Uterus (tissue), 3 donors: ENCODE measurements at regions not wholly inside any gene's neighbourhood (a gene's known extent, or its start where the extent isn't known, plus 50 kb on each side); places are given as distances from the start of the nearest gene placed in this dataset.
A peak's percentile ranks its signal among the peaks of the same experiment; 100 is the strongest.

Source experiments
- DNase-seq, 2 donors: peaks; one replicate each; pipeline ENCODE4 v3.0.0-alpha.2; 2019 to 2020
- H3K27ac ChIP-seq, 2 donors: fragments of 200-600 bp; sonication (generic); 1 replicate in 1 of 2; 2 replicates in 1 of 2; pipeline ENCODE4 v1.5.1; 2016 to 2018
- H3K27me3 ChIP-seq, 2 donors: fragments of 200-600 bp; sonication (generic); one replicate each; pipeline ENCODE4 v1.5.1; 2018 to 2019; ENCODE audit warnings: control low read depth in 1 of 2
- H3K36me3 ChIP-seq, 2 donors: fragments of 200-600 bp; sonication (generic); one replicate each; pipeline ENCODE4 v1.5.1; 2019; ENCODE audit warnings: control low read depth in 1 of 2
- H3K4me1 ChIP-seq, 2 donors: fragments of 200-600 bp; sonication (generic); one replicate each; pipeline ENCODE4 v1.5.1; 2018 to 2019; ENCODE audit warnings: control low read depth in 1 of 2
- H3K4me3 ChIP-seq, 2 donors: fragments of 200-600 bp; sonication (generic); 1 replicate in 1 of 2; 2 replicates in 1 of 2; pipeline ENCODE4 v1.5.1; 2018 to 2019; ENCODE audit warnings: mild to moderate bottlenecking in 1 of 2
- H3K9me3 ChIP-seq, 2 donors: fragments of 200-600 bp; sonication (generic); one replicate each; pipeline ENCODE4 v1.5.1; 2019; ENCODE audit warnings: control low read depth in 1 of 2
- POLR2A ChIP-seq, 2 donors: fragments of 450-650 bp; IDR thresholded peaks; one replicate each; pipeline ENCODE4 v1.6.1; 2016; ENCODE audit warnings: antibody characterized with exemption in 2 of 2, mild to moderate bottlenecking in 1 of 2, moderate library complexity in 1 of 2
- intact Hi-C: fragments of 100-400 bp; cut with DNase I; formaldehyde crosslinking; loops from one replicate; pipeline ENCODE4 v1.15.1; 2023; ENCODE audit warnings: low total_unique reads
- TF ChIP-seq, protein P1 (sequence below), 4 experiments: fragments of 200-600 bp in 2 of 4; fragments of 450-650 bp in 2 of 4; sonication (generic) in 2 of 4; IDR thresholded peaks; one replicate each; pipeline ENCODE4 v1.5.1; 2016 to 2019; ENCODE audit warnings: antibody characterized with exemption in 4 of 4, mild to moderate bottlenecking in 2 of 4, moderate library complexity in 1 of 4
- donor health status: DM: yes; HTN: yes; CAD: no.

GRCh38 chr4:79044141-79044659 lies 105.0 kb upstream of the PAQR3 start:
- intact Hi-C loops, result no loop called here
- DNase-seq, result no peak
- H3K9me3 ChIP-seq, result no peaks in the 10 kb centered on the region
- no peak overlapping the region for H3K27ac ChIP-seq
- peaks cover 0 to 4% of the 10 kb centered on the region in 2 donors for H3K36me3 ChIP-seq
- no peak overlapping the region for H3K4me3 ChIP-seq
- no peaks in the 10 kb centered on the region for H3K27me3 ChIP-seq
- no peaks in the 10 kb centered on the region for H3K4me1 ChIP-seq
- TF ChIP-seq, protein P1, sequence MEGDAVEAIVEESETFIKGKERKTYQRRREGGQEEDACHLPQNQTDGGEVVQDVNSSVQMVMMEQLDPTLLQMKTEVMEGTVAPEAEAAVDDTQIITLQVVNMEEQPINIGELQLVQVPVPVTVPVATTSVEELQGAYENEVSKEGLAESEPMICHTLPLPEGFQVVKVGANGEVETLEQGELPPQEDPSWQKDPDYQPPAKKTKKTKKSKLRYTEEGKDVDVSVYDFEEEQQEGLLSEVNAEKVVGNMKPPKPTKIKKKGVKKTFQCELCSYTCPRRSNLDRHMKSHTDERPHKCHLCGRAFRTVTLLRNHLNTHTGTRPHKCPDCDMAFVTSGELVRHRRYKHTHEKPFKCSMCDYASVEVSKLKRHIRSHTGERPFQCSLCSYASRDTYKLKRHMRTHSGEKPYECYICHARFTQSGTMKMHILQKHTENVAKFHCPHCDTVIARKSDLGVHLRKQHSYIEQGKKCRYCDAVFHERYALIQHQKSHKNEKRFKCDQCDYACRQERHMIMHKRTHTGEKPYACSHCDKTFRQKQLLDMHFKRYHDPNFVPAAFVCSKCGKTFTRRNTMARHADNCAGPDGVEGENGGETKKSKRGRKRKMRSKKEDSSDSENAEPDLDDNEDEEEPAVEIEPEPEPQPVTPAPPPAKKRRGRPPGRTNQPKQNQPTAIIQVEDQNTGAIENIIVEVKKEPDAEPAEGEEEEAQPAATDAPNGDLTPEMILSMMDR (IDR thresholded peaks at IDR 0.05), result no peak
- no peak for TF ChIP-seq POLR2A (IDR thresholded peaks at IDR 0.05)

GRCh38 chr4:79043138-79043537 lies 103.9 kb upstream of the PAQR3 start:
- no peak for DNase-seq
- H3K27ac ChIP-seq, result no peak overlapping the region
- intact Hi-C loops, result no loop called here
- H3K27me3 ChIP-seq, result no peaks in the 10 kb centered on the region
- peaks cover 0 to 4% of the 10 kb centered on the region in 2 donors for H3K36me3 ChIP-seq
- H3K4me3 ChIP-seq, result no peak overlapping the region
- no peaks in the 10 kb centered on the region for H3K4me1 ChIP-seq
- TF ChIP-seq POLR2A (IDR thresholded peaks at IDR 0.05), result no peak
- TF ChIP-seq, protein P1 (IDR thresholded peaks at IDR 0.05), result no peak
- no peaks in the 10 kb centered on the region for H3K9me3 ChIP-seq

DNA sequence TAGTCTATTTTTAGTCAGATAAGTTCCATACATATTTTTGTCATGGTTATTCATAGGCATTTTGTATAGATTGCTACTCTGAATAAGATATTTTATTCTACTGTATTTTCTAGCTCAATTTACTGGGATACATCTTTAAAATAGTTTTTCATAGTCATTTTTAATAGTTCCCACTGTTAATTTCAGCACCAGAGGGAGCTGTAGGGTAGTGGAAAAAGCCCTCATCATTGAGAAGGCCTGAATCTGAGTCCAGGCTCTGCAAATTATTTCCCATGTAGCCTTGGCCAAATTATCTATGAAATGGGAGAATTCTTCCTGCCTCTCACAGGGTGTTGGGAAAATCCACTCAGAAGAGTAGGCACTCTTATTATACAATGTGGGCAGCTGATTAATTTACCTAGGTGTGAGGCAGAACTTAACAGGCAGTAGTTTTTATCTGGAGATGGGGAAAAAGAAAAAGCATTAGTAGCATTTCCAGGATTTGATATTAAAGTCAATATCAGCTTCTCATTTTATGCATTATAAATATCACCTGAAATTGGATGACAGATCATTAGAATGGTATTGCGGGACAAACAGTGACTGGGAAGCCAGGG lies 102.9 kb upstream of the PAQR3 start:
- Histone ChIP-seq H3K36me3 (peaks cover 0 to 4% of the 10 kb centered on the region in 2 donors), H3K27me3 (no peaks in the 10 kb centered on the region), H3K9me3 (no peaks in the 10 kb centered on the region), H3K27ac (no peak overlapping the region), H3K4me1 (no peaks in the 10 kb centered on the region), H3K4me3 (no peak overlapping the region)
- TF ChIP-seq, protein P1 (IDR thresholded peaks at IDR 0.05), result peak; percentile 31 to 53 (median 42)
- no peak for TF ChIP-seq POLR2A (IDR thresholded peaks at IDR 0.05)
- DNase-seq, result peak in 1 of 2 donors; percentile 25
- intact Hi-C loops, result no loop called here

DNA sequence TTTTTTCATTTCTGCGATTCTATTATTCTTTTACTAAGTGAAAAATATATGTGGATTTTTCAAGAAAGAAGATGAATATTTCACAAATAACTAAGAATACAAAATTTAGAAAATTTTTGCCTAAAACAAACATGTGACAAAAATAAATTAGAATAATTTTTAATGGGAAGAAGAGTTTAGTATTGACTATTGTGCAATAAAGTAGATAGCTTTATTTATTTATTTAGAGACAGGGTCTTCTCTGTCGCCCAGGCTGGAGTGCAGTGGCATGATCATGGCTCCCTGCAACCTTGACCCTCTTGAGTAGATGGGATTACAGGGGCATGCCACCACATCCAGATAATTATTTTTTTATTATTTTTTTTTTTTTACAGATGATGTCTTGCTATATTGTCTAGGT lies 95.3 kb upstream of the PAQR3 start:
- no peak for DNase-seq
- no peaks in the 10 kb centered on the region for H3K27me3 ChIP-seq
- intact Hi-C loops, result no loop called here
- no peak for TF ChIP-seq POLR2A (IDR thresholded peaks at IDR 0.05)
- TF ChIP-seq, protein P1 (IDR thresholded peaks at IDR 0.05), result no peak
- no peak overlapping the region for H3K4me3 ChIP-seq
- no peaks in the 10 kb centered on the region for H3K4me1 ChIP-seq
- no peaks in the 10 kb centered on the region for H3K36me3 ChIP-seq
- H3K27ac ChIP-seq, result no peak overlapping the region
- H3K9me3 ChIP-seq, result no peaks in the 10 kb centered on the region

- intact Hi-C loops, result no loop called here
- DNase-seq, result no peak
- Histone ChIP-seq H3K27me3 (no peaks in the 10 kb centered on the region), H3K4me3 (no peak overlapping the region), H3K9me3 (no peaks in the 10 kb centered on the region), H3K4me1 (no peaks in the 10 kb centered on the region), H3K27ac (no peak overlapping the region), H3K36me3 (no peaks in the 10 kb centered on the region)
- TF ChIP-seq, protein P1 (IDR thresholded peaks at IDR 0.05), result no peak
- TF ChIP-seq POLR2A (IDR thresholded peaks at IDR 0.05), result no peak
Measured at GRCh38 chr4:79030973-79031372, 91.7 kb upstream of the PAQR3 start.
